ENCODE measurements at regions not wholly inside any gene's neighbourhood (a gene's known extent, or its start where the extent isn't known, plus 50 kb on each side); places are given as distances from the start of the nearest gene placed in this dataset.

DNA sequence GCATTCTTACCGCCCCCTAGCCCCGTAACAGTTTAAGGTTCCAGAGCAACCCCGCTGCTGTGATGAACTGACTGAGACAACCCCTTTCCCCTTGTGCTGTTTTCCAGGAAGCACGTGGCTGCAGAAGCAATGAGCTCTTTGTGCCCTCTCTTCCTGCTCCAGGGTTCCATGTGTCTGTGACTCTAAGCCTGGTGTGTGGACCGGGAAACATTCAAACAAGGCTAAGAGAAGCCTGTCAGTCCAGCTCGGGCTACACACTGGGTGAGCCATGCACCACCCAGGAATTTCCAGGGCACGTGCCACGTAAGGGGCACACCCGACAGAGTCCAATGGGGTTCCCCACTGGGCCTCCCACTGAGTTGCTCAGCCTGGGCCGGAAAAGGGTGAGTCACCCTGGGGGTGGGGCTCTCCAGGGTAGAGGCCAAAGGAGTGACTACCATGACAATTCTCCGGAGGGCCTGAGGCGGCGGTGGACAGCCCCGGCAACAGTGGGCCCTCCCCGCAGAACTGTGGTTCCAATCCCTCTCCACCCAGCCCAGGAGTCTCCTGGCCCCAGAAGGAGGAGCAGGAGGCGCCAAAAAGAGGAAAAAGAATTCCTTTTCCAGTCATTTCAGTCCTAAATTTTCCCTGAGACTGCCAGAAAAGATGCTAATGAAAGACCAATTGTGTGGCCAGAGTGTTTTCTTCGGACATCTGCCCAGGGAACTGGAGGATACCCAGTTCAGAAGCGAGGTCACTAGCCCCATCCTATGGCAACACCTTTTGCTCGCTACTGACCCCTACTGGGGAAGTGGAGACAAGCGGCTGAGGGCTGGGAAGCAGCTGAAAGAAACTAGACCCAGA lies 157.8 kb upstream of the SLC1A4 start:
- TF ChIP-seq POLR2A (IDR thresholded peaks at IDR 0.05) (no peak), EP300 (IDR thresholded peaks at IDR 0.05) (peak in 1 of 2 donors; percentile 78)
- TF ChIP-seq, protein P1, sequence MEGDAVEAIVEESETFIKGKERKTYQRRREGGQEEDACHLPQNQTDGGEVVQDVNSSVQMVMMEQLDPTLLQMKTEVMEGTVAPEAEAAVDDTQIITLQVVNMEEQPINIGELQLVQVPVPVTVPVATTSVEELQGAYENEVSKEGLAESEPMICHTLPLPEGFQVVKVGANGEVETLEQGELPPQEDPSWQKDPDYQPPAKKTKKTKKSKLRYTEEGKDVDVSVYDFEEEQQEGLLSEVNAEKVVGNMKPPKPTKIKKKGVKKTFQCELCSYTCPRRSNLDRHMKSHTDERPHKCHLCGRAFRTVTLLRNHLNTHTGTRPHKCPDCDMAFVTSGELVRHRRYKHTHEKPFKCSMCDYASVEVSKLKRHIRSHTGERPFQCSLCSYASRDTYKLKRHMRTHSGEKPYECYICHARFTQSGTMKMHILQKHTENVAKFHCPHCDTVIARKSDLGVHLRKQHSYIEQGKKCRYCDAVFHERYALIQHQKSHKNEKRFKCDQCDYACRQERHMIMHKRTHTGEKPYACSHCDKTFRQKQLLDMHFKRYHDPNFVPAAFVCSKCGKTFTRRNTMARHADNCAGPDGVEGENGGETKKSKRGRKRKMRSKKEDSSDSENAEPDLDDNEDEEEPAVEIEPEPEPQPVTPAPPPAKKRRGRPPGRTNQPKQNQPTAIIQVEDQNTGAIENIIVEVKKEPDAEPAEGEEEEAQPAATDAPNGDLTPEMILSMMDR (IDR thresholded peaks at IDR 0.05) = peak; percentile 68 to 92 (median 74)
